Smooth muscle cell (in vitro differentiated cells): ENCODE measurements at regions not wholly inside any gene's neighbourhood (a gene's known extent, or its start where the extent isn't known, plus 50 kb on each side); places are given as distances from the start of the nearest gene placed in this dataset.

Experiments used
- DNase-seq: peaks from one replicate; lab custom pipeline; 2025; ENCODE audit not compliant: unreplicated experiment; lab: John Stamatoyannopoulos, UW
- H2AFZ ChIP-seq: fragments of 200-600 bp; sonication (generic); 2 replicates; pipeline ENCODE4 v1.6.0; 2016; ENCODE audit warnings: antibody characterized with exemption, low read depth, mild to moderate bottlenecking
- H3F3A ChIP-seq: fragments of 200-600 bp; sonication (generic); 2 replicates; pipeline ENCODE4 v1.6.0; 2017; ENCODE audit warnings: antibody characterized with exemption, low read depth
- H3K27ac ChIP-seq: fragments of 200-600 bp; sonication (generic); 2 replicates; pipeline ENCODE4 v1.5.1; 2016; ENCODE audit warnings: low read depth, mild to moderate bottlenecking
- H3K27me3 ChIP-seq: fragments of 200-600 bp; sonication (generic); 2 replicates; pipeline ENCODE4 v1.6.1; 2016; ENCODE audit warnings: low read depth, mild to moderate bottlenecking
- H3K36me3 ChIP-seq: fragments of 200-600 bp; sonication (generic); 2 replicates; pipeline ENCODE4 v1.5.1; 2016; ENCODE audit warnings: low read depth
- H3K4me1 ChIP-seq: fragments of 200-600 bp; sonication (generic); 2 replicates; pipeline ENCODE4 v1.5.1; 2016; ENCODE audit warnings: low read depth
- H3K4me2 ChIP-seq: fragments of 200-600 bp; sonication (generic); 2 replicates; pipeline ENCODE4 v1.6.0; 2016; ENCODE audit warnings: mild to moderate bottlenecking
- H3K4me3 ChIP-seq: fragments of 200-600 bp; sonication (generic); 2 replicates; pipeline ENCODE4 v1.5.1; 2016; ENCODE audit warnings: mild to moderate bottlenecking
- H3K79me2 ChIP-seq: fragments of 200-600 bp; sonication (generic); 2 replicates; pipeline ENCODE4 v1.6.0; 2016; ENCODE audit warnings: low read depth, mild to moderate bottlenecking
- H3K9ac ChIP-seq: fragments of 200-600 bp; sonication (generic); 2 replicates; pipeline ENCODE4 v1.6.0; 2016; ENCODE audit warnings: low read depth
- H3K9me3 ChIP-seq: fragments of 200-600 bp; sonication (generic); replicated peaks from 2 replicates; pipeline ENCODE4 v1.5.1; 2016; ENCODE audit warnings: low read depth
- H4K20me1 ChIP-seq: fragments of 200-600 bp; sonication (generic); 2 replicates; pipeline ENCODE4 v1.6.0; 2016; ENCODE audit warnings: low read depth
- WGBS: methylation state at CpG from one replicate; pipeline ENCODE4 v1.1.7; 2016; ENCODE audit warnings: low lambda C conversion rate; 5-methylcytosine and 5-hydroxymethylcytosine counted together
- TF ChIP-seq, protein P1 (sequence below): fragments of 200-600 bp; sonication (generic); IDR thresholded peaks from 2 replicates; pipeline ENCODE4 v1.5.1; 2017; ENCODE audit warnings: borderline replicate concordance, mild to moderate bottlenecking, antibody characterized with exemption; ENCODE audit not compliant: insufficient read depth, poor library complexity, severe bottlenecking

DNA sequence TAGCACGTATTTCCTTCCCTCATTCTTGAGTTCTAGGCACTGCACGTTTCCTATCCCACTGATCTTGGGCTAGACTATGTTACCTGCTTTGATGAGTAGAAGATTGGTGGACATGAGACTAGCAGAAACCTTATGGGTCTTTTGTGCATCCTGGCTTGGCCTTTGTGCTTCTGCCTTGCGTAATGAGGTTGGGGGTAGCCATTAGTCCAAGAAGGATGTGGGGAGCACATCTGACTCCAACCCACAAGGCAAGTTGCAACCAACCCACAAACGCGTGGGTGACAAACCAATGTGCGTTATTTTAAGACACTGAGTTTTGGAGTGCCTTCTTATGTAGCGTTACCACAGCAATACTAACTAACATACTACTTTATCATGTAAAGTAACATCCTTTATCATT is 180.4 kb upstream of the IRX5 start:
- TF ChIP-seq, protein P1, sequence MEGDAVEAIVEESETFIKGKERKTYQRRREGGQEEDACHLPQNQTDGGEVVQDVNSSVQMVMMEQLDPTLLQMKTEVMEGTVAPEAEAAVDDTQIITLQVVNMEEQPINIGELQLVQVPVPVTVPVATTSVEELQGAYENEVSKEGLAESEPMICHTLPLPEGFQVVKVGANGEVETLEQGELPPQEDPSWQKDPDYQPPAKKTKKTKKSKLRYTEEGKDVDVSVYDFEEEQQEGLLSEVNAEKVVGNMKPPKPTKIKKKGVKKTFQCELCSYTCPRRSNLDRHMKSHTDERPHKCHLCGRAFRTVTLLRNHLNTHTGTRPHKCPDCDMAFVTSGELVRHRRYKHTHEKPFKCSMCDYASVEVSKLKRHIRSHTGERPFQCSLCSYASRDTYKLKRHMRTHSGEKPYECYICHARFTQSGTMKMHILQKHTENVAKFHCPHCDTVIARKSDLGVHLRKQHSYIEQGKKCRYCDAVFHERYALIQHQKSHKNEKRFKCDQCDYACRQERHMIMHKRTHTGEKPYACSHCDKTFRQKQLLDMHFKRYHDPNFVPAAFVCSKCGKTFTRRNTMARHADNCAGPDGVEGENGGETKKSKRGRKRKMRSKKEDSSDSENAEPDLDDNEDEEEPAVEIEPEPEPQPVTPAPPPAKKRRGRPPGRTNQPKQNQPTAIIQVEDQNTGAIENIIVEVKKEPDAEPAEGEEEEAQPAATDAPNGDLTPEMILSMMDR, result no peak
- no peak overlapping the region for H3K4me2 ChIP-seq
- H3K4me3 ChIP-seq, result no peak overlapping the region
- no peaks in the 10 kb centered on the region for H4K20me1 ChIP-seq
- H3K9ac ChIP-seq, result no peak overlapping the region
- H3F3A ChIP-seq, result no peaks in the 10 kb centered on the region
- WGBS, result 84% methylated on average over 7 of the region's 7 CpGs
- H3K36me3 ChIP-seq, result no peaks in the 10 kb centered on the region
- no peak for DNase-seq
- H3K27ac ChIP-seq, result no peak overlapping the region
- H3K27me3 ChIP-seq, result peaks cover 42% of the 10 kb centered on the region
- no peaks in the 10 kb centered on the region for H3K9me3 ChIP-seq
- H3K79me2 ChIP-seq, result no peaks in the 10 kb centered on the region
- no peaks in the 10 kb centered on the region for H3K4me1 ChIP-seq
- no peak overlapping the region for H2AFZ ChIP-seq

DNA sequence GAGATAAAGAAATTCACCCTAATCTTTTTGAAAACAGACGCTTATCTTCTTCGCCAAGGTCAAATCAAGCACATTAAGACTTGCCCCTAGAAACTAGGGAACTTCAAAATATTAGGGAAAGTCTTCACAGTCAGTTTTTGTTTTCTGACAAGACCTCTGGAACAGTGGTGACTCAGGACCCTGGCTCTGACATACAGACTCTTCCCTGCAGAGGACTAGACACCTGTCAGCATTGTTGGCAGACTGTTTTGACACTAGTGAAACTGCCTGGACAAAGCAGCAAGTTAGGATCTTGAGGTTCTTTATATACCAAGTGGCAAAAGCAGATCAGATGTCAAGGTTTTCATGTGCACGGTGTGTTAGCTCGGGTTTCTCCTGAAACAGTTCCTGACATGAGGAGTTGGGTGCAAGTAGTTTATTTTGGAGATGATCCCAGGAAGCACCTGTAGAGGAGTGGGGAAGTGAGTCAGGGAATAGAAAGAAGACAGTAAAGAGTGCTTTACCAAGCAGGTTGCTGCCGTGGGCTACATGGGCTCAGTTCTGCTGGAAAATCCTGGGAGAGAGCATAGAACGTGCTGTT is 182.0 kb upstream of the IRX5 start:
- Histone ChIP-seq H3K4me3 (no peak overlapping the region), H3K27ac (no peak overlapping the region), H3K4me2 (no peak overlapping the region), H3K27me3 (peaks cover 28% of the 10 kb centered on the region), H3F3A (no peaks in the 10 kb centered on the region), H3K36me3 (no peaks in the 10 kb centered on the region), H3K9ac (no peak overlapping the region), H2AFZ (no peak overlapping the region), H3K79me2 (no peaks in the 10 kb centered on the region), H4K20me1 (no peaks in the 10 kb centered on the region), H3K4me1 (no peaks in the 10 kb centered on the region), H3K9me3 (no peaks in the 10 kb centered on the region)
- 80% methylated on average over 6 of the region's 6 CpGs for WGBS
- TF ChIP-seq, protein P1, result no peak
- DNase-seq, result no peak

DNA sequence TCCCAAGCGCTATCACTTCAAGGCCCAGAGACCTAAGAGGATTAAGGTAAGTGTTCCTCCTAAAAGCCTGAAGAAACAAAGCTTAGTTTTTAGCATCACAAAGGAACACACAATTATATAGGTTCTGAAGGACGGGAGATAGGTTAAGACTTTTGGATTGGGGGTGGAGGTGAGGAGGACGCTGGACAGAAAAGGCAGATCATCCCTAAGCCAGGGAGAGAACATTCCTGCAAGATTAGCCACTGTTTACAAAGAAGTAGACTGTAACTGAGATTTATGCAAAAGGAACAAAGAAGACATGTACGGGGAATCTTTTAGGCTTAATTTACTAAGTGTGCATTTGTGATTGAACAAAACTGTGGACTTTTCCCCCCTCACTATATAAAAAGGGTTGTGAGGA is 184.1 kb upstream of the IRX5 start:
- H3K4me2 ChIP-seq, result no peak overlapping the region
- H3K36me3 ChIP-seq, result no peaks in the 10 kb centered on the region
- no peak for DNase-seq
- no peak overlapping the region for H2AFZ ChIP-seq
- WGBS, result 45% methylated on average over 4 of the region's 4 CpGs
- no peaks in the 10 kb centered on the region for H3K4me1 ChIP-seq
- TF ChIP-seq, protein P1, result no peak
- no peak overlapping the region for H3K4me3 ChIP-seq
- H3K9ac ChIP-seq, result no peak overlapping the region
- no peaks in the 10 kb centered on the region for H3K9me3 ChIP-seq
- peaks cover 35% of the 10 kb centered on the region for H3K27me3 ChIP-seq
- H3F3A ChIP-seq, result no peaks in the 10 kb centered on the region
- no peak overlapping the region for H3K27ac ChIP-seq
- H3K79me2 ChIP-seq, result no peaks in the 10 kb centered on the region
- no peaks in the 10 kb centered on the region for H4K20me1 ChIP-seq

DNA sequence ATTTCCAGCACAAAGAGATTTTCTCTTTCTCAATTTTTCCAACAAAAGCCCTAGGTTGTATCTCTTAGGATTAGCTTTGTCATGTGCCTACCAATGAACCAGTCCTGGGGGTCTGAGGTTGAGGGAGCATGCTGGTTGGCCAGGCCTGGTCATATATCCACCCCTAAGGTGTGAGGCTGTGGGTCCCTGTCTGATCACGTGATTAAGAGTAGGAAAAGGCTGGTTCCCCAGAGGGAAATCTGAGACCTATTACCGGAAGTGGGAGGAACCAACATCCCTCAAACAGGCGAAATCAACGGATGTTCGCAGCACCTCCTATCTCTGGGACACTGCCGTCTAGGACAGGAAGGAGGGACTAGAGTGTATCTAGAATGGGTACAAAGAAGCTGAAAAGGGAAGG is 185.7 kb upstream of the IRX5 start:
- H3F3A ChIP-seq, result no peaks in the 10 kb centered on the region
- H3K36me3 ChIP-seq, result no peaks in the 10 kb centered on the region
- peaks cover 35% of the 10 kb centered on the region for H3K27me3 ChIP-seq
- no peaks in the 10 kb centered on the region for H4K20me1 ChIP-seq
- no peak overlapping the region for H3K4me3 ChIP-seq
- WGBS, result 94% methylated on average over 6 of the region's 6 CpGs
- no peaks in the 10 kb centered on the region for H3K79me2 ChIP-seq
- no peaks in the 10 kb centered on the region for H3K4me1 ChIP-seq
- H3K4me2 ChIP-seq, result no peak overlapping the region
- no peak overlapping the region for H2AFZ ChIP-seq
- TF ChIP-seq, protein P1, result no peak
- H3K9ac ChIP-seq, result no peak overlapping the region
- no peak overlapping the region for H3K27ac ChIP-seq
- no peak for DNase-seq
- H3K9me3 ChIP-seq, result no peaks in the 10 kb centered on the region
